Pulmonary artery endothelial cell (primary cell): ENCODE measurements at regions not wholly inside any gene's neighbourhood (a gene's known extent, or its start where the extent isn't known, plus 50 kb on each side); places are given as distances from the start of the nearest gene placed in this dataset.

Experiments
- DNase-seq: peaks from one replicate; pipeline ENCODE4 v3.0.0-alpha.2; 2011; ENCODE audit warnings: low read depth, low spot score

GRCh38 chr16:60566901-60567300 is 1469.3 kb downstream of the CDH8 start:
- DNase-seq = no peak

- no peak for DNase-seq
Observed at GRCh38 chr16:60564588-60564987, 1471.7 kb downstream of the CDH8 start.

- DNase-seq = no peak
Observed at GRCh38 chr16:60563166-60563565, 1473.1 kb downstream of the CDH8 start.

GRCh38 chr16:60558936-60559335 is 1477.3 kb downstream of the CDH8 start:
- DNase-seq = no peak

GRCh38 chr16:60553090-60553757 is 1483.0 kb downstream of the CDH8 start:
- no peak for DNase-seq

- no peak for DNase-seq
Observed at GRCh38 chr16:60541535-60541934, 1494.7 kb downstream of the CDH8 start.

GRCh38 chr16:60510941-60511340 is 1525.3 kb downstream of the CDH8 start:
- DNase-seq = no peak

DNA sequence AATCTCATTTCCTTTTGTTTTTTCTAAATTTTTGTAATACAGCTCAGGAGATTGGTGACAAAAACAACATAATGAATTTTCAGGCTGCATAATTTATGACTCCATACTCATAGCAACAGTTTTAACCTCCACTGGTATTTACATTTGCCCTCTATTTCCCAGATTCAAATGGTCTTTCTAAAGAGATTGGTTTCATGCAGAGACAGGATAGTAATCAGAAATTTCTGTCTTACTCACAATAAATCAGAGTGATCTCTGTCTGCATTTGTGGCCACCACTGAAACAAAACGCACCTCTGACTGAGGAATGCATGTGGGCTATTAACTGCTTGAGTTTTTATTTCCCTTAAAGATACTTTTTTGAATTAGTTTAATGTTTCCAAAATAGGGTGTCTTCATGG is 1526.0 kb downstream of the CDH8 start:
- DNase-seq = no peak

- DNase-seq = no peak
Observed at GRCh38 chr16:60491273-60491672, 1545.0 kb downstream of the CDH8 start.

DNA sequence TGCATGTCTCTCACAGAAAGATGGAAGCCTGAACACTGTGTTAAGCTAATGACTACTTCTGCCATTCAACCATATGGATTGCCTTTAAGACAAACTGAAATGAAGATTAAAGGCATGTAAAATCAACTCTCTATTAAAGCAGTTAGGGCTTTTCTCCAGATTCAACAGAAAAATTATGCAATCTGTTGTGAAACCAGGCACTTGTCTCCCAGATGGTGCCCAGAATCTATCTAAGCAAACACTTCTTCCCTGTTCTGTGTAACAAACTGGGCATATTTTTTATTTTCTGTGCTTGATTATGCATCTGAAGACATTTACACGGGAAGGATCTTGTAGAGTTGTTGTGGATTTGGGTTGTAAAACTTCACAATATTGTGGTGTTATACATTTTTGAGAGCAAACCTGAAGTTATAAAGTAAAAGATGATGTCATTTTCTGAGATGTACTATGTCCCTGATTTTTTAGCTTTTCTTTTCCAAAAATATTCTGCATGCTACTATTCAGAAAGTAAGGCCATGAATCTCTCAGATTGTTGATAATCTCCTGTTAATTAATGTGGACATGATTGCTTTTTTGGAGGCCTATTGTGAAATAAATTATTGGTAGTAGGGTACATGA is 1550.3 kb downstream of the CDH8 start:
- DNase-seq = no peak

DNA sequence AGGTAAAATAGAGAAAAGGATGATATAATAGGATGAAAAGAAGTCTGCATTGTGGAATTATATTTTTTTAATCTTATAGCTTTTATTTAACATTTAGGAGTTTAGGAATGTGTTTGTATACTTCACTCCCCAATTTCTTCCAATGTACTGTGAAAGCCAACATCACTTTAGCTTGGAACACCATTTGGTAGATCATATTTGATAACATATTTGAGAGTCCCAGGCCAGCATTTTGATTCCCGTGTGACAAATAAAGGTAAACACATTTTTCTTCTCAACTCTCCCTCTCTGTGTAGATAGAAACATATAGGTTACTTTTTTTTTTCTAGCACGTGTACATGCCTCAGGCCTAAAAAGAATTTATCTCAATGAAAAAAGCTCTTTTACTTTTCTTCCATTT is 1551.3 kb downstream of the CDH8 start:
- DNase-seq = no peak

DNA sequence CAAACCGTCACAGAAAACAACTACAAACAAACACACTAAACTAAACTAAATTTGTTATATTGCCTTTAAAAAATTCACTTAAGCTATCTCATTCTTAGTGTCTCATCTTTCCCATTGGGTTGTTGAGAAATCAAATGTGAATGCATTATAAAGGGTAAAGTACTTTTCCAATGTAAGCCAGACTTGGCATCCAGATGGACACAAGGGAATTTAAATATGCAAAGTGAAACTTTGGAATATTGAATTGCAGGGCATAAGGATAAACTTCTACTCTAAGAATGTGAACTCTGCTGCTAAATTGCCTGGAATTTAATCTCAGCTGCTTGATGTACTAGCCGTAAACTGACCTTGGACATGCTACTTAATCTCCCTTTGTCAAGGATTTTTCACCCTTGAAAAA is 1554.6 kb downstream of the CDH8 start:
- no peak for DNase-seq

- no peak for DNase-seq
Observed at GRCh38 chr16:60478810-60479209, 1557.4 kb downstream of the CDH8 start.

GRCh38 chr16:60463986-60464385 is 1572.3 kb downstream of the CDH8 start:
- no peak for DNase-seq

DNA sequence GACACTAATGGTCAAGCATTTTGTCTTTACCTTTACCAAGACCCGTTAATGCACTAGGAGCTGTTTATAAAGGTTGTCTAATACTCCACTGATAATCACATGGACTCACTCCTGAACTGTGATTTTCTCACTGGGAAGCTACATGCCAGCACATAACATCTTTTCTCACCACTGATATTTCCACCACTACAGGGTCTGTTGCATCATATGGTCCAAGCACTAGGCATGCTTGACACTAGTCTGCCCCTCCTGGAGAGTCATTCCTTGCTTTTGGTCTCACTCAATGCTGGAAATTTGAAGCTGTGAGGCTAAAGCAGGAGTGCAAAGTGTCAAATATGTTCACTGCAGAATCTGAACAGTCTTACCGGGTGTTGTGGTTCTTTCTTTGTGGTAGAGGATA is 1576.8 kb downstream of the CDH8 start:
- DNase-seq = no peak

- no peak for DNase-seq
Observed at GRCh38 chr16:60458255-60458654, 1578.0 kb downstream of the CDH8 start.

DNA sequence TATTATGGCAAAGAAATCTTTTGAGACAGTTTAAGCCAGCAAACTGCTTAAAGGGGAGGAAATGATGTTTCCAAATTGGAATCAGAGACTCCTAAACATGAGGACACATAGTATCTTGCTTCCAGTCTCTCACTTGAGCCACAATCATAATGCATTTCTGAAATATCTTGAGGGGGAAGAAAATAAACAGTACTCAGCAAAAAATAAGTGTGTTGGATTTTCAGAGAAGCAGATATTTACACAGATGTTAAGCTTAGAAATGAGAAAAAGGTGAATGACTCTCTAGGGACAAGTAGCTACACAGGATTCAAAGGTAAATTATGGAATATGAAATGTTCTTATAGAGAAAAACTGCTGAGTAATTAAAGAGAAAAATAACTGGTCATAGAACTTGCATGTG is 1583.6 kb downstream of the CDH8 start:
- no peak for DNase-seq

- no peak for DNase-seq
Observed at GRCh38 chr16:60438894-60439293, 1597.3 kb downstream of the CDH8 start.

GRCh38 chr16:60432472-60432871 is 1603.8 kb downstream of the CDH8 start:
- no peak for DNase-seq

GRCh38 chr16:60419859-60420258 is 1616.4 kb downstream of the CDH8 start:
- DNase-seq = no peak

DNA sequence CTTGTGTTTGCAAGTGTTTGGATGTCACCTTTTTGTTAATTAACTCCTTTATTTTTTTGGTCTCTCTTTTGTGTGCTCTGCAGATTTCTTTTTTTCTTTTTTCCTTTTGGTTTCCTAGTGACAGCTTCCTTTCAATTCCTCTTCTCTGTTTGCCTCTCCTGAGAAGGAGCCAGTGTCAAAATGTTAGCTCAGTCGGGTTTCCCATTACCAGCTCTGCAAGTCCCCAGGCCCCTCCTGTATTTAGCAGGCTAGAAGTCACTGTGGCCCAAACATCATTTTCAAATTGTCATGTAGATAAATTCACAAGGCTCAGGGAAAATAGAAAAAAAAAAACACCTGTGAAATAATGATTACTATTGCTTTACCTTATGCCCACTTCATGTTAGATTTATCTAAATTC is 1621.6 kb downstream of the CDH8 start:
- DNase-seq = no peak

DNA sequence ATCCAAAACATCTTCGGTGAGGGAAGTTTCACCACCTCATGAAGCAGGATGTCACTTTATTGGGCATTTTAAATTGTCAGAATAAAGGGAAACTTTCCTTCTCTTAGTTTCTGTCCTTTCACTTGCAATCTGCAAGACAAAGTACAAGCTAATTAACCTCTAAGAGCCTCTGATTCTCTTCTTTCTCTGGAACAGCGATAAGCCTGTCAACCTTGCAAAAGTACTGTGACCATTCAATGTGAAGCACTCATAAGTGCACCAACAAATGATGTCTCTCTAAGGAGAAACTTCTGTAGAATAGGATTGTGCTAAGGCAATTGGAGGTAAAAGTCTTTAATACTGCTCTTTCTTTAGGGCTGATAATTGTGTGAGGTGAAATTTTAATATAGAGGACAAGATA is 1622.3 kb downstream of the CDH8 start:
- DNase-seq = no peak

- no peak for DNase-seq
Observed at GRCh38 chr16:60407606-60408005, 1628.6 kb downstream of the CDH8 start.

DNA sequence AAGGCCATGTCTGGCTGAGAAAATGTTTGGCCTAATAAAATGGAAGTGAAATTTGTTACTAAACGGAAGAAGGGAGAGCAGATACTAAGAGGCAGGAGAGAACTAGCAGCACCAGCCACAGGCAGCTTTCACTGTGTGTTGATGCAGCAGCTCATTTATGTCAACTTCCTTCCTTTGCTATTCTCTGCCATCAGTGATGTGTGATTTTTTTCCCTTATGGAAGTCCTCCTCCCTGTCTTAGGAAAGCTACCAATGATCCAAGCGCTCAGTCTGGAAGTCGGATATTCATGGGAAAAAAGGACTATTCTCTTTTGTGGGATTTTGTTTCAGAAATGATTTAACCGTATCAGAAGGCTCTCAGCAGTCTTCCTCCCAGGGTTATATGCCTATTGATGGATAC is 1629.2 kb downstream of the CDH8 start:
- no peak for DNase-seq
